GM19351 (cell line): ENCODE measurements at regions not wholly inside any gene's neighbourhood (a gene's known extent, or its start where the extent isn't known, plus 50 kb on each side); places are given as distances from the start of the nearest gene placed in this dataset.
A peak's percentile ranks its signal among the peaks of the same experiment; 100 is the strongest.

Source experiments
- ATAC-seq: cut with Tn5 transposase; IDR thresholded peaks from one replicate; pipeline ENCODE4 v1.9.1; 2021; ENCODE audit warnings: mild to moderate bottlenecking, moderate library complexity; ENCODE audit not compliant: unreplicated experiment

DNA sequence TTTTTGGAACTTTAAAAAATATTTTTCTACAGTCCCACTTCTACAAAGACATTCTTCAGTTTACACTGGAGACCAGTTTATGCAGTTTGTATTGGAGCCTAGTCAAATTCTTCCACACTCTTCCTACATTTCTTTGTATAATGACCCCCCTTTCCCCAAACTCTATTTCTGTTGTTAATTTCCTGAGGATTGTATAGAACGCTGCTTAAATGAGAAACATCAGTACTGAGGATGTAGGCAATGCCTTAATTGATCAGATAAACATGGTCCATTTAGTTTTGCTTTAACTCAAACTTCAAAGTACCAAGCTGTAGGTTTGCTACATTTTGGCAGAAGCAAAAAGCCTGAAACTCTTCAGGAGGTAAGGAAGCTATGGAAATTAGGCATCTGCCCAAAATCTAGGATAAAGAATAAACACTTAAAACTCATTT, 155.5 kb downstream of the SLC7A11 start:
- no peak for ATAC-seq

GRCh38 chr4:138085736-138086305, 156.3 kb downstream of the SLC7A11 start:
- no peak for ATAC-seq

GRCh38 chr4:138078751-138079520, 163.2 kb downstream of the SLC7A11 start:
- no peak for ATAC-seq

GRCh38 chr4:138078253-138078652, 163.9 kb downstream of the SLC7A11 start:
- no peak for ATAC-seq

DNA sequence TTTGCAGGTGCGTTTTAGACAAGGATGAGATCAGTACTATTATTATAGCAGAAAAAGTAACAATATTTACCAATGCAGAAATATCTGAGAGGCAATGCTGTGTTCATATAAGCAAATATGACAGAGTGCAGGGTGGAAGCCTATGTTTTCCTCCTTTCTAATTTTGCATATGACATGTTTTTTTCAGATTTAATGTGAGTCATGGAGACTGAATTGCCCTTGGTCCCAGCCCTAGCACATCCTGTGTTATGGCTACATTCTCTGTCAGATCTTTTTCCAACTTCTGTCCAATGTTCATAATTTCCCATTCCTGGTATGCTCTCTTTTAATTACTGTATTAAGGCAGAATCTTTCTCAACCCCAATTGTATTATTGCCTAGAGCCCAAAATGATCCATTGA, 165.6 kb downstream of the SLC7A11 start:
- no peak for ATAC-seq

- ATAC-seq, result no peak
Measured at GRCh38 chr4:138070816-138071215, 171.3 kb downstream of the SLC7A11 start.

DNA sequence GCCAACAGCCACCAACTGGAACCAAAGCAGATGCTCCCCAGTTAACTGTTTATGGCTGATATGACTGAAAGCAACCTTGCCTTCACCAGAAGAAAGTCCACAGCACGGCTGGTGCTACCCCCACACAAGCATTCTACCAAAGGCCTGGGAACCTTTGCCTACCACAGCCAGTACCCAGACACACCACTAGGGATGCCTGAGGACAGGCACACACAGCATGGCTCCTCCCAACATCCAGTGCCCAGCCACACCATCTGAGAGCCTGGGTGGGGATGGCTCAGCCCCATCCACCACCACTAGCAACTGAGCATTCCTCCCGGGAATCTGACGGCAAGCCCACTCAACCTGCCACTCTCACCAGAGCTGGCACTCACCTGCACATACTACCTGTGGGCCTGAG, 178.6 kb downstream of the SLC7A11 start:
- peak; percentile 58 for ATAC-seq

DNA sequence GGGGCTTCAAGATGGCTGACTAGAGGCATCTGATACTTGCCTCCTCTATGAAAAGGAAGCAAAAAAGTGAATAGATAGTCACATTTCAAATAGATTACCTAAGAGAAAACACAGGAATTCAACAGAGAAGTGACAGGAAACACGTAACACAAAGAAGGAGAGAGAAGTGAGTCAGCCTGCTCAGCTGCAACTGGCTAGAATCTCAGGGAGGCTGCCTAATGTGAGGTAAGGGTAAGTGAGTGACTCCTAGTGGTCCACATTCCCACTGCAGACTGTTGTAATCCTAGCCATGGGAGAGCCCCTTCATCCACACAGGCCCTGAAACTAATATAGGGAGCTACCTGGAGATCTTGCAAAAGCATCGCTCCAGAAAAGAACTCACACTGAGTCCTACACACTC, 179.2 kb downstream of the SLC7A11 start:
- no peak for ATAC-seq

GRCh38 chr4:138056541-138056940, 185.6 kb downstream of the SLC7A11 start:
- ATAC-seq, result no peak

DNA sequence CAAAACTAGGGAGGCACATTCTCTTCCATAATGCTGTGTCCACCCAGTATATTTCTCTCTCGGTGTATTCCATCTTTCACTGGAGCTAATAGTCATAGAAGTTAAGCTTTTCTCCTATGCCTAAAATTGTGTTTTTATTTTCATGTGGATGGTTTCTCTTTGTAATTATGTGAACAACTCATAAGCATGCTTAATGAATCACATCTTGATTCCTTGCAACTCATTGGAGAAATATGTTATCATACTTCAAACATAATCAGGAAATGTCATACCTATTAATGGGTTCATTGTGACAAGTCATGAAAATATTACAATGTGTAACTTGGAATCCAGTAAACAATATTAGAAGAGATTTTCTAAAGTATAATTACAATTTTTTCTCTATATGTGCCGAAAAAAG, 186.3 kb downstream of the SLC7A11 start:
- no peak for ATAC-seq

- ATAC-seq, result no peak
Measured at GRCh38 chr4:138053641-138054301, 188.4 kb downstream of the SLC7A11 start.

DNA sequence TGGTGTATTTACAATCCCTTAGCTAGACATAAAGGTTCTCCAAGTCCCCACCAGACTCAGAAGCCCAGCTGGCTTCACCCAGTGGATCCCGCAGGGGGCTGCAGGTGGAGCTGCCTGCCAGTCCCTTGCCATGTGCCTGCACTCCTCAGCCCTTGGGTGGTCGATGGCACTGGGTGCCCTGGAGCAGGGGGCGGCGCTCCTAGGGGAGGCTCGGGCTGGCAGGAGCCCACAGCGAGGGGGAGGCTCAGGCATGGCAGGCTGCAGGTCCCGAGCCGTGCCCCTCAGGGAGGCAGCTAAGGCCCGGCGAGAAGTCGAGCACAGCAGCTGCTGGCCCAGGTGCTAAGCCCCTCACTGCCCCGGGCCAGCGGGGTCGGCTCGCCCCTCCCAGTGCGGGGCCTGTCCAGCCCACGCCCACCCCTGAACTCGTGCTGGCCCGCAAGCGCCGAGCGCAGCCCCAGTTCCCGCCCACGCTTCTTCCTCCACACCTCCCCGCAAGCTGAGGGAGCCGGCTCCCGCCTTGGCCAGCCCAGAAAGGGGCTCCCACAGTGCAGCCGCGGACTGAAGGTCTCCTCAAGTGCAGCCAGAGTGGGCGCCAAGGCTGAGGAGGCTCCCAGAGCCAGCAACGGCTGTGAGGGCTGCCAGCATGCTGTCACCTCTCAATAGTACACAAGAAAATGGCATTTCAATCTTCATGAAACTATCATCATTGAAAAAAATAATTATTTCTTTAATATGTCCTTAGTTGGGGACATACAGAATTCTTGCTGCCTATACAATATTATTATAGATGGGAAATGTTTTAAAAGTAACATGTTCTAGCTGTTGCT, 189.1 kb downstream of the SLC7A11 start:
- no peak for ATAC-seq

GRCh38 chr4:138051157-138051556, 191.0 kb downstream of the SLC7A11 start:
- ATAC-seq, result no peak

DNA sequence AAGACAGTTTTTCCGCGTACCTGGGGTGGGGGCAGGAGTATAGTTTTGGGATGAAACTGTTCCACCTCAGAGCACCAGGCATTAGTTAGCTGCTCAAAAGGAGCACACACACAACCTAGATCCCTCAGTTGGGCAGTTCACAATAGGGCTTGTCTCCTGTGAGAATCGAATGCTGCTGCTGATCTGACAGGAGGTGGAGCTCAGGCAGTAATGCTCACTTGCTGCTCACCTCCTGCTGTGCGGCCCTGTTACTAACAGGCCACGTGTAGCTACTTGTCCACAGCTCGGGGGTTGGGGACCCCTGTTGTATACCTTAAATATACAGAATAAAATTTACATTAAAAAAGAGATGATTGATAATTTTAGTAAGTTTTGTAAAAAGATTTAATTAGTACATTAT, 191.5 kb downstream of the SLC7A11 start:
- no peak for ATAC-seq

GRCh38 chr4:138049355-138049754, 192.8 kb downstream of the SLC7A11 start:
- no peak for ATAC-seq

DNA sequence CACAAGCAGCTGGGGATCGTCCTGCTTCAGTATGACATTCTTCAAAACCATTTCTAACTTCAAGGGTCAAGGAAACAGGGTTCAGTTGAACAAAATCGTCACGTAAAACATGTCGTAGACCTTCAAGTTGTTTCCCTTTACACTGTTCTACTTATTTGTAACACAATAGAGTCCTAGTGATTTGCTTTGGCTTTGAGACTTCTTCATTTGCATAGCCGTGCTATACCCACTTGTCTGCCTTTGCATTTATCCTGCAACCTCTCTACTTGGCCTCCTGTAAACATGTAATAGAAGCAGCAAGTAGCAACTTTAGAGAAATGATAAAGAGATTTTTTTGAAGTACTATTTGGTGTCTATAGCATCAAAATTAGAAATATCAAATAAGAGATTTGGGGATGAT, 194.9 kb downstream of the SLC7A11 start:
- ATAC-seq, result no peak

- ATAC-seq, result no peak
Measured at GRCh38 chr4:138045036-138045435, 197.1 kb downstream of the SLC7A11 start.

GRCh38 chr4:138039010-138039409, 203.1 kb downstream of the SLC7A11 start:
- ATAC-seq, result no peak

- no peak for ATAC-seq
Measured at GRCh38 chr4:138037696-138038095, 204.5 kb downstream of the SLC7A11 start.

GRCh38 chr4:138035781-138036258, 206.3 kb downstream of the SLC7A11 start:
- peak; percentile 100 for ATAC-seq

- no peak for ATAC-seq
Measured at GRCh38 chr4:138034871-138035270, 207.3 kb downstream of the SLC7A11 start.
